ENCODE measurements at regions not wholly inside any gene's neighbourhood (a gene's known extent, or its start where the extent isn't known, plus 50 kb on each side); places are given as distances from the start of the nearest gene placed in this dataset.

GRCh38 chr3:156763931-156764720, 62.0 kb upstream of the LEKR1 start:
- no peak for TF ChIP-seq CTCF (IDR thresholded peaks at IDR 0.05; ENCODE audit: low read length)
- no peak for TF ChIP-seq EZH2 (optimal IDR thresholded peaks at IDR 0.05; ENCODE audit: low read depth, low read length)

Measured in MM.1S (cell line).